Upper lobe of right lung (tissue), 1 donor: ENCODE measurements at regions not wholly inside any gene's neighbourhood (a gene's known extent, or its start where the extent isn't known, plus 50 kb on each side); places are given as distances from the start of the nearest gene placed in this dataset.

ENCODE experiments used
- ATAC-seq: fragments of 200-7000 bp; cut with Tn5 transposase; one replicate; pipeline ENCODE4 v1.9.1; 2020; ENCODE audit warnings: mild to moderate bottlenecking, moderate library complexity
- DNase-seq: peaks from one replicate; pipeline ENCODE4 v3.0.0-alpha.2; 2020
- H3K27ac ChIP-seq: fragments of 200-600 bp; one replicate; pipeline ENCODE4 v1.8.0; 2022
- H3K27me3 ChIP-seq: fragments of 200-600 bp; one replicate; pipeline ENCODE4 v1.8.0; 2022; ENCODE audit warnings: mild to moderate bottlenecking
- H3K36me3 ChIP-seq: fragments of 200-600 bp; one replicate; pipeline ENCODE4 v1.8.0; 2022
- H3K4me1 ChIP-seq: fragments of 200-600 bp; one replicate; pipeline ENCODE4 v1.8.0; 2022
- H3K4me3 ChIP-seq: fragments of 200-600 bp; one replicate; pipeline ENCODE4 v1.8.0; 2022; ENCODE audit warnings: mild to moderate bottlenecking
- H3K9me3 ChIP-seq: fragments of 200-600 bp; one replicate; pipeline ENCODE4 v1.8.0; 2022
- CTCF ChIP-seq: fragments of 200-600 bp; IDR thresholded peaks from one replicate; pipeline ENCODE4 v1.8.0; 2022; ENCODE audit warnings: antibody characterized with exemption
- intact Hi-C: fragments of 100-400 bp; cut with DNase I; formaldehyde crosslinking; loops from one replicate; pipeline ENCODE4 v1.11.0; 2022
- donor health status: DM: no; HTN: yes; CAD: no; lungs with severe emphysema.

- no peak for TF ChIP-seq CTCF
- ATAC-seq (no peak), DNase-seq (no peak)
- no peak overlapping the region for H3K4me3 ChIP-seq
- peaks cover 11% of the 10 kb centered on the region for H3K4me1 ChIP-seq
- H3K9me3 ChIP-seq = no peaks in the 10 kb centered on the region
- intact Hi-C loops = no loop called here
- no peak overlapping the region for H3K27ac ChIP-seq
- H3K36me3 ChIP-seq = no peaks in the 10 kb centered on the region
- no peaks in the 10 kb centered on the region for H3K27me3 ChIP-seq
Measured at GRCh38 chr5:125481506-125482465, 735.3 kb upstream of the ZNF608 start.

- no peaks in the 10 kb centered on the region for H3K27me3 ChIP-seq
- no peak overlapping the region for H3K27ac ChIP-seq
- no peak for DNase-seq
- ATAC-seq = no peak
- no peak overlapping the region for H3K4me3 ChIP-seq
- peaks cover 11% of the 10 kb centered on the region for H3K4me1 ChIP-seq
- no peaks in the 10 kb centered on the region for H3K36me3 ChIP-seq
- intact Hi-C loops = no loop called here
- no peak for TF ChIP-seq CTCF
- no peaks in the 10 kb centered on the region for H3K9me3 ChIP-seq
Measured at GRCh38 chr5:125483609-125484008, 737.2 kb upstream of the ZNF608 start.

GRCh38 chr5:125484272-125484741 lies 737.9 kb upstream of the ZNF608 start:
- H3K27me3 ChIP-seq = no peaks in the 10 kb centered on the region
- DNase-seq (no peak), ATAC-seq (peak; percentile 24)
- H3K9me3 ChIP-seq = no peaks in the 10 kb centered on the region
- no peak overlapping the region for H3K4me3 ChIP-seq
- intact Hi-C loops = no loop called here
- TF ChIP-seq CTCF = no peak
- peak overlapping the region; percentile 74 for H3K27ac ChIP-seq
- H3K36me3 ChIP-seq = no peaks in the 10 kb centered on the region
- peaks cover 11% of the 10 kb centered on the region for H3K4me1 ChIP-seq

- no peaks in the 10 kb centered on the region for H3K9me3 ChIP-seq
- H3K36me3 ChIP-seq = no peaks in the 10 kb centered on the region
- TF ChIP-seq CTCF = no peak
- H3K27me3 ChIP-seq = no peaks in the 10 kb centered on the region
- H3K4me3 ChIP-seq = no peak overlapping the region
- DNase-seq (peak; percentile 62), ATAC-seq (peak; percentile 92)
- H3K4me1 ChIP-seq = peaks cover 11% of the 10 kb centered on the region
- intact Hi-C loops = no loop called here
- H3K27ac ChIP-seq = peak overlapping the region; percentile 74
Measured at GRCh38 chr5:125484742-125485641, 738.6 kb upstream of the ZNF608 start.

GRCh38 chr5:125485771-125486170 lies 739.3 kb upstream of the ZNF608 start:
- Histone ChIP-seq H3K4me1 (peaks cover 11% of the 10 kb centered on the region), H3K4me3 (no peak overlapping the region), H3K27me3 (no peaks in the 10 kb centered on the region), H3K27ac (peak overlapping the region; percentile 74), H3K9me3 (no peaks in the 10 kb centered on the region), H3K36me3 (no peaks in the 10 kb centered on the region)
- no peak for ATAC-seq
- intact Hi-C loops = no loop called here
- DNase-seq = no peak
- no peak for TF ChIP-seq CTCF
